NCI-H1436 treated with DMSO at 0.1 percent for 48 hours (cell line): ENCODE measurements at regions not wholly inside any gene's neighbourhood (a gene's known extent, or its start where the extent isn't known, plus 50 kb on each side); places are given as distances from the start of the nearest gene placed in this dataset.

Experiments
- DNase-seq: peaks from one replicate; lab custom pipeline; 2025; lab: John Stamatoyannopoulos, UW

GRCh38 chr21:27112186-27112585, 145.3 kb upstream of the ADAMTS5 start:
- no peak for DNase-seq

GRCh38 chr21:27110956-27111355, 144.1 kb upstream of the ADAMTS5 start:
- DNase-seq = no peak

- no peak for DNase-seq
Observed at GRCh38 chr21:27108701-27109100, 141.8 kb upstream of the ADAMTS5 start.

- DNase-seq = no peak
Observed at GRCh38 chr21:27108228-27108627, 141.3 kb upstream of the ADAMTS5 start.

- no peak for DNase-seq
Observed at GRCh38 chr21:27104846-27105431, 138.1 kb upstream of the ADAMTS5 start.

GRCh38 chr21:27103768-27104167, 136.9 kb upstream of the ADAMTS5 start:
- DNase-seq = no peak

- no peak for DNase-seq
Observed at GRCh38 chr21:27101523-27101922, 134.6 kb upstream of the ADAMTS5 start.

DNA sequence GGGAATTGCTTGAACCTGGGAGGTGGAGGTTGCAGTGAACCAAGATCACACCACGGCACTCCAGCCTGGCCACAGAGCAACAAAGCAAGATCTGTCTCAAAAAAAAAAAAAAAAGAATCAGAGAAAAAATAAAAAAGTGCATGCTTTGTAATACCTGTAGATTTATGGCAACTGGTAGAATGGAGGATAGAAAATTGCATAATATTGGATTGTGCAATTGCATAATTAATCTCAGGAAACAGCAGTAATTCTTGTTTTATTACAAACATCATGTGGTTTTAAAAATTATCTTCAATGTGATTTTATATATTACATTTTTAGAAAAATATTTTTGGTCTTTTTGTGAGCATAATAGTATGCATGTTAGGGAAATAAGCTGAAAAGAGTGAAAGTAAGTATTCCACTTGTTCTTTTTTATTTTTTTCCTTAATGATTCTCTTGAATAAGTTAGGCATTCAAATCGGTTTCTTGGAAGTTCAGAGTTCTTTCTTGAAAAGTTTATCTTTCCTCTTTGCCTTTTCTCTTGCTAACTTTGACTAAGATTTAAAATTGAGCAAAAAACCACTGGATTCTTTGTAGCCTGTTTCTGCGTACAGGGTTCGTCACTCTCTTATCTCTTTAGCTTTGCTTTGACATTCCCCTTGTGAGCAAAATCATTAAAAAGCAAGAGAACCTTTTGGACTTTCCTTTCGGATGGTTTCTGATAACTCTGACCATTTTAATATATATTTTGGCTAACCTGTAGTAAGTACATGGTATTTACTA, 127.5 kb upstream of the ADAMTS5 start:
- DNase-seq = no peak

- DNase-seq = no peak
Observed at GRCh38 chr21:27086630-27087029, 119.7 kb upstream of the ADAMTS5 start.

DNA sequence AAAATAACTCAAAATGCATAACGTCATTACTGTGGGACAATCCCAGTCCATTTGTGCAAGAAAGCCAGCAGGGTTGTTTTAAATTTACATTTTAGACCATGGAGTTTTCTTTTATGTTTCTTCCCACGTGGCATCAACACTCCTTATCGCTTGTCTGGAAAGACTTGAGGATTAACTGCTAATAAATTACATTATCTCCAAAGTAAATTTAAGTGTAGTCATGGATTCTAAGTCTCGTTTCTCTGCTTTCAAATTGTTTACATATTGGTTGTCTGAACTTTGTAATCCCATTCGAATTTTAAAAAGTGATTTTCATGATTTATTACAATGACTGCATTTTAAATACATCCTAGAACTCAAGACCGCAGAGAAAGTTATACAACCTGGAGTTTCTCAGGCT, 119.3 kb upstream of the ADAMTS5 start:
- no peak for DNase-seq

- DNase-seq = no peak
Observed at GRCh38 chr21:27085387-27085786, 118.5 kb upstream of the ADAMTS5 start.

DNA sequence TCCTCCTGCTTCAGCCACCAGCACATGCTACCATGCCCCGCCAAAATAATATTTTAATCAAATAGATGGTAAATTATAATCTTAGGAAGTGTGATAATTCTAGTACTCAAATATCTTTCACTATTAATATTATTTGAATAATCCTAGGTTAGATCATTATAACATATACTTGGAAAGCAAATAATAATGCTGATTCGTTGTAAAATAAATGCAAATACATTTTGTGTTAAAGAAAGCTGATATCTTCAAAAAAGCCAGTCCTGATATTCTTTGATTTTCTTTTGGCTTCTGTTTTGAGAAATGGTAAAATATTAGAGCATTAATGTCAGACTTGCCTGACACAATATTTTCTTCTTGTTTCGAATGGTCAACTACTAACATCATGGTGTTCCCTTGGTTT, 116.3 kb upstream of the ADAMTS5 start:
- no peak for DNase-seq

GRCh38 chr21:27082431-27083010, 115.6 kb upstream of the ADAMTS5 start:
- no peak for DNase-seq

- no peak for DNase-seq
Observed at GRCh38 chr21:27079636-27080240, 112.8 kb upstream of the ADAMTS5 start.

GRCh38 chr21:27078915-27079314, 112.0 kb upstream of the ADAMTS5 start:
- no peak for DNase-seq

DNA sequence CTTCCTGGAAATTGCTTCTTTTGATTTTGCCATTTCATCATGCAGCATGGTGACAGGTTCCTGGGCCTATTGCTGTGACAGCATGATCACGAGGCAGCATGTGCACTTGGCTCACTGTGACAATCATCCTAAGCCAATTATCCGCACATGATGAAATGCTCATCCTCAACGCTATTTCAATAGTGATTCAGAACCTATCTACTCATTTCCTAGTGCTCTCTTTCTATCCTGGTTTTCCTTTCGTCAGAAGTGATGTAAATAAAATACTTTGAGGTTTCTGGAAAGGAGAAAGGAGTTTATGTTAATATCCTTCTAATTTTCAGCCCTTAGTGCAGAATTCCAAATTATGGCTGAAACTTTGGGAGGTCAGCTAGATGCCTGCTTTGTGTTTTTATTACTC, 110.6 kb upstream of the ADAMTS5 start:
- no peak for DNase-seq

GRCh38 chr21:27076025-27076424, 109.1 kb upstream of the ADAMTS5 start:
- DNase-seq = no peak

DNA sequence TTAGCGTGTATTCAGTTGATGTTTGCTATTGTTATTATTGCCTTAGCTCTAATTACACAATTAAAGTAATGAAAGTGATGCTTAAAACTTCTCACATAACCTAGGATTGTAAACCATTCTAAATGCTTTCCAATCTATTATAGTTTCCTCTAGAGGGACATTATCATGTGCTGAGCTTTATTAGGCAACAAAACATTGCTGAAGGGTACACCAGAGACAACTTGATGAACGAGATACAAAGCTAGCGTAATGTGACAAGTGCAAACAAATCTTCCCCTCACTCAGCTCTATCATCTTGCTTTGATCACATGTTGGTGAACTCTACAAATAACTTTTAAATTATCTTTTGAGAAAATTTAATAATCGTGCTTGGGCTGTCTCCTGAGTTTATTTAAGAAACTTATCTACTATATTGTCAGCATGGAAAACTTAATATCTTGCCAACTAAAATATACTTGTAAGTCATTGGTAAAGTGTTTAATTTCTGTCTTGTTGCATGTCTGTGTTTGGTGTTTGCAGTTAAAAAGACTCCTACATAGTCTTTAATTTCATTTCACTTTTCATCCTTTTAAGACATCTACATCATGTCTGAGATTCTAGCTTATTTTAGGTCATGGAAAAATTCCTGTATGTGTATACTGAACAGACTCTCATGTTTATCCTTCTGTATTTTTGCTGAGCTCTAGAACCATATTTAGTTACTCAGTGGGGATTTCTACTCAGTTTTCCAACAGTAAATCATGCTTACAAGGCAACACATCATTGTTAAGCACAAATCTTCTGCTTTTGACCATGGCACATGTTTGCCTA, 104.2 kb upstream of the ADAMTS5 start:
- no peak for DNase-seq

- no peak for DNase-seq
Observed at GRCh38 chr21:27068811-27069210, 101.9 kb upstream of the ADAMTS5 start.

- DNase-seq = no peak
Observed at GRCh38 chr21:27067226-27067625, 100.3 kb upstream of the ADAMTS5 start.

GRCh38 chr21:27062443-27062842, 95.6 kb upstream of the ADAMTS5 start:
- no peak for DNase-seq

DNA sequence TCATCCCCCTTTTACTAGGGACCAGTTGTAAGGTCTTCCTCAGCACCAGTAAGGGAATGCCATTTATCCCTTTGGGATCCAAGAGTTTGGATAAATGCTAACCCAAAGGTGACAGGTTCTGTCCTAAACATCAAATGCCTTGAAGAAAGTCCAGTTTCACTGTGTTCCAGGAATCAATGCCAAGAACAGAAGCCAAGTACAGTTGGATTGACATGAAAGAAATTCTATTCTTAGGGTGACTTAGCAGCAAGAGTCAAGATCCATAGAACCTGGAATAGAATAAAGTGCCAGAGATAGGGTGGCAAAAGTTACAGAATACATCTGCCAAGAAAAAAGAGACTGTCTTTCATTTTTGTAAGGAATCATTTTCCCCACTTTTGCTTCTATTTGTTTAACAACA, 94.9 kb upstream of the ADAMTS5 start:
- DNase-seq = no peak
